GM19468 (cell line): ENCODE measurements at regions not wholly inside any gene's neighbourhood (a gene's known extent, or its start where the extent isn't known, plus 50 kb on each side); places are given as distances from the start of the nearest gene placed in this dataset.

Experiments
- ATAC-seq: cut with Tn5 transposase; IDR thresholded peaks from one replicate; pipeline ENCODE4 v1.9.1; 2021; ENCODE audit warnings: mild to moderate bottlenecking, moderate library complexity, moderate number of reproducible peaks; ENCODE audit not compliant: unreplicated experiment; ENCODE audit errors: extremely low read depth

- no peak for ATAC-seq
These were observed 319.9 kb downstream of the TMEM121 start for GRCh38 chr14:105846312-105846711.

DNA sequence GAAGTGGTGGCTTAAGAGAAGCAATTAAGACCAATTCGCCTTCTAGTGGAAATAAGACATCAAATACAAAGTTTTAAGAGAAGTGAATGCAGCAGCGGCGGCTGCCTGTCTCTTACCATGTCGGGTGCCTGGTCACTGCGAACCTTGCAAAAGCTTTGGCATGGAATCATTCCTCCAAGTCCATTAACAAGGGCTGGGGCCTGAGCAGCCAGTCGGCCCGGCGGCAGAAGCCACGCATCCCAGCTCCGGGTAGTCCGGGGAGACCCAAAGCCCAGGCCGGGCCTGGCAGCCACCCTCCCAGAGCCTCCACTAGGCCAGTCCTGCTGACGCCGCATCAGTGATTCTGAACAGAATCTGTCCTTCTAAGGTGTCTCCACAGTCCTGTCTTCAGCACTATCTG lies 321.0 kb downstream of the TMEM121 start:
- ATAC-seq: no peak

GRCh38 chr14:105848570-105848969 lies 322.2 kb downstream of the TMEM121 start:
- no peak for ATAC-seq

GRCh38 chr14:105849933-105850626 lies 323.7 kb downstream of the TMEM121 start:
- ATAC-seq: no peak

DNA sequence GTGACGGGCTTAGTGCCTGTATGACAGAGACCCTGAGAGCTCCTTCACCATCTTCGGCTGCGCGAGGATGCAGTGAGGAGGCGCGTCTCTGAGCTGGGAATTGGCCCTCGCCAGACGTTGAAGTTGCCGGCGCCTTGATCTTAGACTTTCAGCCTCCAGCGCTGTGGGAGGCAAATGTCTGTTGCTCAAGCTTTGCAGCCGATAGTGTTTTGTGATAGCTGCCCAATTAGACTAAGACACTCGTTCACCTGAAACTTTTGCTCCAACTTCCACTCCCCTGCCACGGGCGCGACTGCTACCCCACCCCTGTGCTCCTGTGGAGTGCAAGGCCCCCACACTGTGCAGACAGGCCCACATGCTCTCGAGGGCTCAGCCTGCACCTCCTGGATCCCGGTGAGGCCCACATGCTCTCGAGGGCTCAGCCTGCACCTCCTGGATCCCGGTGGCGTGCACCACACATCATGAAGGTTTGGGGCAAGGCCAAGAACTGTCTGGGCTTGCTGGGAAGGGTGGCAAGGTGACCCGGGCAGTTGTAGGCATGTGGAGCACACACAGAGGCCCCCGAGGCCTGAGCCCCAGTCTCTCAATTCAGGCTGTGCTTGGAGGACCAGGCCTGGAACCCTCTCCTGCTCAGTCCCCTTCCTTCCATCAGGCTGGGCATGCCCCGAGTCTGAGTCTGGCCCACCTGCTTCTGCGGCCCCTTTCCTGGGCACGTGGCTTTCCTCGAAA lies 324.6 kb downstream of the TMEM121 start:
- ATAC-seq: no peak

DNA sequence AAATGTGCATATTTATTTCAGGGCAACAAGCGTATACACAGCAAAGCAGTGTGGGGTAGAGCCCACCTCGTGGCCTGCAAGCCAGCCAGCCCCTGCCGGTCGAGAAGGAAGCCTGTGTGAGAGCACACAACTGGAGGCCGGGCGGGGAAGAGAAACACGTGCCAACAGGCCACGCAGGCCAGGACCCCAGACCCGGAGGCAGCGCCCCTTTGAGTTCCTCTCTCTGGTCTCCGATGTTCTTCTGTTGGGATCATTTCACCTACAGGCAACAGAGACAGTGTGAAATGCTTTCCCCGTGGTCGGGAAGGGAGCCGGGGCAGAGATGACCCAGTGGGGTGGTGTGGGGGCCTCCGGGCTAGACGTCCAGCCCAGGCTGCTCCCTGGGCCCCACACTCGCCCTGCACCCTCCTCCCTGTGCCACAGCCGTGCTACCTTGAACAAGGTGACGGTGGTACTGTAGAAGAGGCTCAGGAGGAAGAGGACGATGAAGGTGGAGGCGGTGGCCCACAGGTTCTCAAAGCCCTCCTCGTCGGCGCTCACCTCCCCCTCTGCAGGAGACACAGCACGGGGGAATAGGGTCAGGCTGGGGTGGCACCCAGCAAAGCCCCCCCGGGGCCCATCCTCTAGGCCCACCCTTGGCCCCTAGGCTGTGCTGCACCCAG lies 325.5 kb downstream of the TMEM121 start:
- ATAC-seq: no peak

DNA sequence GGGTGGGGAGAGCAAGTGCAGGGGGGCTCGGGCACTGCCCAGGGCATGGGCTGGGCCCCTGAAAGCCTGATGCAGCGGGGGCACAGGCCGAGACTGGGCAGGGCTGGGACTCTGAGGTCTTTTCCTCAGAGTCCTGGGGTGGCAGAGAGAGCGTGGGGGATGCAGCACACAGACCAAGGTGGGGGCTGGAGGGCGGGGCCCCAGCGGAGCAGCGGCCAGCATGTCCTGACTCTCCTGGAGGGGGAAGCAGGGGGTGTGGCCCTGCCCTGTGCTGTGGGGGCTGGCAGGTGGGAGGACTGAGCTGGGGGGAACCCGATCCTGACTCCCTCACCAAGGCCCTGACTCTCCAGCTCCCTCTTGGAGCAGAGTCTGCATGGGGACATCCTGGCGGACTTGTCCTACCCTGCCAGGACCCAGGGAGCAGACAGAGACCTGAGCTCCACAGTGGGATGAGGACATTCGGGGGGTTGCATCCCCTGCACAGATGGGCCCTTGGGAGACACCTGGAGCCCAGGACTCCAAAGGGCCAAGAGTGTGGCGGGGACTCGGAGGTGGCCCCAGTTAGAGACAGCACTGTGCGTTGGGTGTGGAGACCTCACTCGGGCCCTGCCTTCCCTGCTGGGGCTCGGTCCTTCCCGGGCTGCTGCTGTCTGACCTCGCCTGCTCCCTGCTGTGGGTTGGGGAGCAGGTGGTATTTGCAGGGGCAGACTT lies 326.1 kb downstream of the TMEM121 start:
- no peak for ATAC-seq

DNA sequence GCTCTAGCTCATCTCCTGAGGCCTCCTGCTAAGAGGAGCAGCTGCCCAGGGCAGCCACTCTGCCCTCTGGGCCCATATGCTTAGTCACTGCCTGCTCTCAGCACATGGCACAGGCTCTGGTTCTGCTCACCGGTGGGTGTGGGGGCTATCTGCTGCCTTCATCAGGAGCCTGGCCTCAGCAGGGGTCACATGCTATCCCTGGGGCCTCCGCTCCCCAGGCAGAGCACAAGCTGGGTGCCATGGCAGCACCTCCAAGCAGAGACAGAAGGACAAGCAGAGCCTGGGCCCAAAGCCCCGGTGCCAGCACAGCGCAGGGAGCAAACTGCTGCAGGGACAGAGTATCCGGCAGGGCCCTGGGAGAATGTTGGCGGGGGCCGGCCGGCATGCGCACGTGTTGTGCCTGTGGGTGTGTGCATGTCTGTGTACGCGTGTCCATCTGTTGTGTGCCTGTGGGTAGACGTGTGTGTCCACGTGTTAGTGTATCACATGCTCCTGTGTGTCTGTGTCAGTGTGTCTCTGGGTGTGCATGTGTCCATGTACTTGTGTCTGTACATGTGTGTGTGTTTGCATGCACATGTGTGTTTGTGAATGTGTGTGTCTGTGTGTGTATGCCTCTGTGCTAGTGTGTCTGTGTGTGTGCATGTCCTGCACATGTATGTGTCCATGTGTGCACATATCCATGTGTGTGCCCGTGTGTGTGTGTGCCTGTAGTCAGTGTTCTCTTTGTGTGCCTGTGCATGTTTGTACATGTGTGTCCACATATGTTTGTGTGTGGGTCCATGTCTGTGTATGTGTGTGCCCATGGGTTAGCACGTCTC lies 326.9 kb downstream of the TMEM121 start:
- no peak for ATAC-seq

DNA sequence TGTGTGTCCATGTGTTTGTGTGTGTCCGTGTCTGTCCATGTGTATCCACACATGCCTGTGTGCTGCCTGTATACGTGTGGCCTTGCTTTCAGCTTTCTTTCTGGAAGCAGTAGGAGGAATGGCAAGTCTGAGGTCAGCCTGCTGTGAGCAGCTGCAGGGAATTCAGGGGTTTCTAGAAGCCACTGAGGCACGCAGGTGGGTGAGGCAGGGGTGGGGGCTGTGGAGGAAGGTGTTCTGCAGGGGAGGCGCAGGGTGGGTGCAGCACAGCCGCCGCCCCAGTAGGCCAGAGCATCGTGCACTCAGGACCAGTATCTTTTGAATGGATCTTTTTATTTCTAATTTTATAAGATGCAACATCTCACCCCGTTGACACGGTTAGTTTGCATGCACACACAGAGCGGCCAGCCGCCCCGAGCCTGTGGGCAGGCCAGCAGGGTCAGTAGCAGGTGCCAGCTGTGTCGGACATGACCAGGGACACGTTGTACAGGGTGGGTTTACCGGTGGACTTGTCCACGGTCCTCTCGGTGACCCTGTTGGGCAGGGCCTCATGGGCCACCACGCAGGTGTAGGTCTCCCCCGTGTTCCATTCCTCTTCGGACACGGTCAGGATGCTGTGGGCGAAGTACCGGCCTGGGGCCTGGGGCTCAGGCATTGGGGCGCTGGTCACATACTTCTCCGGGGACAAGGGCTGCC lies 327.7 kb downstream of the TMEM121 start:
- ATAC-seq: no peak

DNA sequence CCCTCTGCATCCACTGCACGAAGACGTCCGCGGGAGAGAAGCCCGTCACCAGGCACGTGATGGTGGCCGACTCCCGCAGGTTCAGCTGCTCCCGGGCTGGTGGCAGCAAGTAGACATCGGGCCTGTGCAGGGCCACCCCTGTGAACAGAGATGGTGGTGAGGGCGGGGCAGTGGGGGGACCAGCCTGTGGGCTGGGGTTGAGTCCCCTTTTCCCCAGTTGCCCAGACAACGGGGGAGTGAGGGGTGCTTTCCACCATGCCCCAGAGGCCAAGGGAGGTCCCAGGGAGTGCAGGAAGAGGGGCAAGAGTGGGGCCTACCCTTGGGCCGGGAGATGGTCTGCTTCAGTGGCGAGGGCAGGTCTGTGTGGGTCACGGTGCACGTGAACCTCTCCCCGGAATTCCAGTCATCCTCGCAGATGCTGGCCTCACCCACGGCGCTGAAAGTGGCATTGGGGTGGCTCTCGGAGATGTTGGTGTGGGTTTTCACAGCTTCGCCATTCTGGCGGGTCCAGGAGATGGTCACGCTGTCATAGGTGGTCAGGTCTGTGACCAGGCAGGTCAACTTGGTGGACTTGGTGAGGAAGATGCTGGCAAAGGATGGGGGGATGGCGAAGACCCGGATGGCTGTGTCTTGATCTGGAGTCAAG lies 328.3 kb downstream of the TMEM121 start:
- ATAC-seq: no peak

GRCh38 chr14:105855246-105855892 lies 329.0 kb downstream of the TMEM121 start:
- no peak for ATAC-seq

- no peak for ATAC-seq
These were observed 329.7 kb downstream of the TMEM121 start for GRCh38 chr14:105855893-105856675.

DNA sequence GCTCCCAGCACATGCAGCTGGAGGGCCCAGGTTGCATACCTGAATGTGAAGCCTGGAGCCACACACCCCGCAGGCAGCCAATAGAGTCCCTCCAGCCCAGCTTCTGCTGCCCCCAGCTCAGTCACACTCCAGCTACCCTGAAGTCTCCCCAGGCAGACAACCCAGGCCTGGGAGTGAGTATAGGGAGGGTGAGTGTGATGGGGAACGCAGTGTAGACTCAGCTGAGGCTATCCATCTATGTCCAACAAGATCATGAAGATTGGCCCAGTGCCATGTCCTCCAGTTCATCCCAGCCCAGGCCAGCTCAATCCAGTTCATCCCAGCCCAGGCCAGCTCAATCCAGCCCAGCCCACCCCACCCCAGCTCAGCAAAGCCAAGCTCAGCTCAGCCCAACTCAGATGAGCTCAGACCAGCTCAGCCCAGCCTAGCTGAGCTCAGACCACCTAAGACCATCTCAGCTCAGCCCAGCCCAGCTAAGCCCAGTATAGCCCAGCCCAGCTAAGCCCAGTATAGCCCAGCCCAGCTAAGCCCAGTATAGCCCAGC lies 330.4 kb downstream of the TMEM121 start:
- ATAC-seq: no peak

- ATAC-seq: no peak
These were observed 330.9 kb downstream of the TMEM121 start for GRCh38 chr14:105857220-105857825.

DNA sequence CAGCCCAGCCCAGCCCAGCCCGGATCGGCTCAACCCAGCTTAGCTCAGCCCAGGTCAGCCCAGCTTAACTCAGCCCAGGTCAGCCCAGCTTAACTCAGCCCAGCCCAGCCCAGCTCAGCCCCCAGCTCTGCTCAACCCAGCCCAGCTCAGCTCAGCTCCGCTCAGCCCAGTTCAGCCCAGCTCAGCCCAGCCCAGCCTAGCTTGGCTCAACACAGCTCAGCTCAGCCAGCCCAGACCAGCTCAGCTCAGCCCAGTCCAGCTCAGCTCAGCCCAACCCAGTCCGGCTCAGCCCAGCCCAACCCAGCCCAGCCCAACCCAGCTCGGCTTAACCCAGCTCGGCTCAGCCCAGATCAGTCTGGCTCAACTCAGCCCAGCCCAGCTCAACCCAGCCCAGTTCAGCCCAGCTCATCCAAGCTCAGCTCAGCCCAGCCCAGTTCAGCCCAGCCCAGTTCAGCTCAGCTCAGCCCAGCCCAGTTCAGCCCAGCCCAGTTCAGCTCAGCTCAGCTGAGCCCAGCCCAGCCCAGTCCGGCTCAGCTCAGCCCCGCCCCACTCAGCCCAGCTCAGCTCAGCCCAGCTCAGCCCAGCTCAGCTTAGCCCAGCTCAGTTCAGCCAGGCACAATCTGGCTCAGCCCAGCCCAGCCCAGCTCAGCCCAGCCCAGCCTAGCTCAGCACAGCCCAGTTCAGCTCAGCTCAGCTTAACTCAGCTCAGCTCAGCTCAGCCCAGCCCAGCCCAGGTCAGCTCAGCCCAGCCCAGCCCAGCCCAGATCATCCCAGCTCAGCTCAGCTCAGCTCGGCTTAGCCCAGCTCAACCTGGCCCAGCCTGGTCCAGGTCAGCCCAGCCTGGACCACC lies 331.7 kb downstream of the TMEM121 start:
- no peak for ATAC-seq

GRCh38 chr14:105858676-105859025 lies 332.3 kb downstream of the TMEM121 start:
- no peak for ATAC-seq
